ENCODE measurements at regions not wholly inside any gene's neighbourhood (a gene's known extent, or its start where the extent isn't known, plus 50 kb on each side); places are given as distances from the start of the nearest gene placed in this dataset.

DNA sequence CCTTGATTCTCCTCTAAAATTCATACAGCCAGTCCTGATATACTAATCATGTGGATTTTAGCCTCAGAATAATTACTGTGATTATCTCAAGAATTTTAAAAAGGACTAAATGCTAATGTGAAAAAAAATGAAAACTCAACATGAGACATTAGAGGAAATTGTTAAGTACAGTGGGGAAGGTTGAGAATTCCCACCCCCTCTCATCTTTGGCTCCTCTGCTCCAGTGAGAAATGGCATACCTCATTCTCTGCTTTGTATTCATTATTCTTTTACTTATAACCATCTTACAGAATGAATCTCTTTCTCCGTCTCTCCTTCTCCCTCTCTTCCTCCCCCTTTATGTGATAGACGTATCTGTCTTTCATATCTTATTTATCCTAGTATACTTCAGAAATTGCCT, 70.9 kb downstream of the DIRAS3 start:
- TF ChIP-seq, protein P1, sequence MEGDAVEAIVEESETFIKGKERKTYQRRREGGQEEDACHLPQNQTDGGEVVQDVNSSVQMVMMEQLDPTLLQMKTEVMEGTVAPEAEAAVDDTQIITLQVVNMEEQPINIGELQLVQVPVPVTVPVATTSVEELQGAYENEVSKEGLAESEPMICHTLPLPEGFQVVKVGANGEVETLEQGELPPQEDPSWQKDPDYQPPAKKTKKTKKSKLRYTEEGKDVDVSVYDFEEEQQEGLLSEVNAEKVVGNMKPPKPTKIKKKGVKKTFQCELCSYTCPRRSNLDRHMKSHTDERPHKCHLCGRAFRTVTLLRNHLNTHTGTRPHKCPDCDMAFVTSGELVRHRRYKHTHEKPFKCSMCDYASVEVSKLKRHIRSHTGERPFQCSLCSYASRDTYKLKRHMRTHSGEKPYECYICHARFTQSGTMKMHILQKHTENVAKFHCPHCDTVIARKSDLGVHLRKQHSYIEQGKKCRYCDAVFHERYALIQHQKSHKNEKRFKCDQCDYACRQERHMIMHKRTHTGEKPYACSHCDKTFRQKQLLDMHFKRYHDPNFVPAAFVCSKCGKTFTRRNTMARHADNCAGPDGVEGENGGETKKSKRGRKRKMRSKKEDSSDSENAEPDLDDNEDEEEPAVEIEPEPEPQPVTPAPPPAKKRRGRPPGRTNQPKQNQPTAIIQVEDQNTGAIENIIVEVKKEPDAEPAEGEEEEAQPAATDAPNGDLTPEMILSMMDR (IDR thresholded peaks at IDR 0.05; ENCODE audit: insufficient read depth, low read length): no peak
- TF ChIP-seq, protein P2, sequence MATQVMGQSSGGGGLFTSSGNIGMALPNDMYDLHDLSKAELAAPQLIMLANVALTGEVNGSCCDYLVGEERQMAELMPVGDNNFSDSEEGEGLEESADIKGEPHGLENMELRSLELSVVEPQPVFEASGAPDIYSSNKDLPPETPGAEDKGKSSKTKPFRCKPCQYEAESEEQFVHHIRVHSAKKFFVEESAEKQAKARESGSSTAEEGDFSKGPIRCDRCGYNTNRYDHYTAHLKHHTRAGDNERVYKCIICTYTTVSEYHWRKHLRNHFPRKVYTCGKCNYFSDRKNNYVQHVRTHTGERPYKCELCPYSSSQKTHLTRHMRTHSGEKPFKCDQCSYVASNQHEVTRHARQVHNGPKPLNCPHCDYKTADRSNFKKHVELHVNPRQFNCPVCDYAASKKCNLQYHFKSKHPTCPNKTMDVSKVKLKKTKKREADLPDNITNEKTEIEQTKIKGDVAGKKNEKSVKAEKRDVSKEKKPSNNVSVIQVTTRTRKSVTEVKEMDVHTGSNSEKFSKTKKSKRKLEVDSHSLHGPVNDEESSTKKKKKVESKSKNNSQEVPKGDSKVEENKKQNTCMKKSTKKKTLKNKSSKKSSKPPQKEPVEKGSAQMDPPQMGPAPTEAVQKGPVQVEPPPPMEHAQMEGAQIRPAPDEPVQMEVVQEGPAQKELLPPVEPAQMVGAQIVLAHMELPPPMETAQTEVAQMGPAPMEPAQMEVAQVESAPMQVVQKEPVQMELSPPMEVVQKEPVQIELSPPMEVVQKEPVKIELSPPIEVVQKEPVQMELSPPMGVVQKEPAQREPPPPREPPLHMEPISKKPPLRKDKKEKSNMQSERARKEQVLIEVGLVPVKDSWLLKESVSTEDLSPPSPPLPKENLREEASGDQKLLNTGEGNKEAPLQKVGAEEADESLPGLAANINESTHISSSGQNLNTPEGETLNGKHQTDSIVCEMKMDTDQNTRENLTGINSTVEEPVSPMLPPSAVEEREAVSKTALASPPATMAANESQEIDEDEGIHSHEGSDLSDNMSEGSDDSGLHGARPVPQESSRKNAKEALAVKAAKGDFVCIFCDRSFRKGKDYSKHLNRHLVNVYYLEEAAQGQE (IDR thresholded peaks at IDR 0.05; ENCODE audit: insufficient replicate concordance, low read depth): no peak
